ENCODE measurements at regions not wholly inside any gene's neighbourhood (a gene's known extent, or its start where the extent isn't known, plus 50 kb on each side); places are given as distances from the start of the nearest gene placed in this dataset.

- Histone ChIP-seq H3K4me1 (ENCODE audit: control insufficient read depth in 1 of 2, insufficient read depth in 2 of 2, low read depth in 1 of 2, low read length in 1 of 2) (no peaks in the 10 kb centered on the region), H3K27me3 (ENCODE audit: insufficient read depth) (no peaks in the 10 kb centered on the region), H3K9me2 (no peaks in the 10 kb centered on the region), H2AFZ (ENCODE audit: low read depth) (no peak overlapping the region), H3K9ac (no peak overlapping the region), H3K4me2 (no peak overlapping the region), H3K4me3 (ENCODE audit: low read depth in 2 of 2, low read length in 1 of 2) (no peak overlapping the region), H3K79me2 (ENCODE audit: insufficient read depth) (no peaks in the 10 kb centered on the region), H3F3A (replicated peaks; ENCODE audit: insufficient read depth) (no peaks in the 10 kb centered on the region), H3K27ac (ENCODE audit: low read depth in 2 of 2, low read length in 1 of 2) (no peak overlapping the region), H3K9me3 (no peaks in the 10 kb centered on the region), H3K36me3 (replicated peaks in 1 of 2; ENCODE audit: control insufficient read depth in 1 of 2, insufficient read depth in 2 of 2, low read length in 1 of 2) (no peaks in the 10 kb centered on the region), H4K20me1 (ENCODE audit: insufficient read depth) (no peaks in the 10 kb centered on the region)
- TF ChIP-seq CTCF (IDR thresholded peaks at IDR 0.05) (no peak), MXI1 (IDR thresholded peaks at IDR 0.05; ENCODE audit: low read depth, low read length) (no peak), TAF1 (IDR thresholded peaks at IDR 0.05; ENCODE audit: borderline replicate concordance, low read depth, low read length) (no peak), TEAD4 (IDR thresholded peaks at IDR 0.05; ENCODE audit: borderline replicate concordance, insufficient read depth) (no peak)
- CTCF ChIA-PET, result no interaction called here
- POLR2A ChIA-PET, result no interaction called here
- DNase-seq, result no peak
- WGBS (ENCODE audit: low lambda C conversion rate), result 67% methylated on average over 1 of the region's 1 CpG
Observed at GRCh38 chr3:76198086-76198485, 412.7 kb upstream of the ZNF717 start.

GRCh38 chr3:76199382-76199781 is 414.0 kb upstream of the ZNF717 start:
- TF ChIP-seq TEAD4 (IDR thresholded peaks at IDR 0.05; ENCODE audit: borderline replicate concordance, insufficient read depth) (no peak), RXRA (IDR thresholded peaks at IDR 0.05; ENCODE audit: borderline replicate concordance, low read depth) (no peak), GATA2 (CRISPR knock-in tag; IDR thresholded peaks at IDR 0.05) (no peak), FOXJ3 (CRISPR knock-in tag; IDR thresholded peaks at IDR 0.05) (no peak), NRF1 (IDR thresholded peaks at IDR 0.05; ENCODE audit: low read depth, low read length) (no peak), POLR2AphosphoS5 (IDR thresholded peaks at IDR 0.05; ENCODE audit: low read depth, low read length) (no peak), MAX (IDR thresholded peaks at IDR 0.05; ENCODE audit: low read depth) (no peak), USF2 (IDR thresholded peaks at IDR 0.05; ENCODE audit: borderline replicate concordance, low read depth, low read length) (no peak), YY1 (IDR thresholded peaks at IDR 0.05; ENCODE audit: low read depth) (no peak)
- Histone ChIP-seq H3K36me3 (replicated peaks in 1 of 2; ENCODE audit: control insufficient read depth in 1 of 2, insufficient read depth in 2 of 2, low read length in 1 of 2) (no peaks in the 10 kb centered on the region), H3K9me3 (no peaks in the 10 kb centered on the region), H3F3A (replicated peaks; ENCODE audit: insufficient read depth) (no peaks in the 10 kb centered on the region), H2AFZ (ENCODE audit: low read depth) (no peak overlapping the region), H3K27ac (ENCODE audit: low read depth in 2 of 2, low read length in 1 of 2) (no peak overlapping the region), H3K4me1 (ENCODE audit: control insufficient read depth in 1 of 2, insufficient read depth in 2 of 2, low read depth in 1 of 2, low read length in 1 of 2) (no peaks in the 10 kb centered on the region), H3K9ac (no peak overlapping the region), H3K27me3 (ENCODE audit: insufficient read depth) (no peaks in the 10 kb centered on the region), H3K4me2 (no peak overlapping the region), H3K9me2 (no peaks in the 10 kb centered on the region), H4K20me1 (ENCODE audit: insufficient read depth) (no peaks in the 10 kb centered on the region), H3K4me3 (ENCODE audit: low read depth in 2 of 2, low read length in 1 of 2) (no peak overlapping the region), H3K79me2 (ENCODE audit: insufficient read depth) (no peaks in the 10 kb centered on the region)
- ChIA-PET CTCF (no interaction called here), POLR2A (no interaction called here)
- no peak for DNase-seq
- 21% methylated on average over 5 of the region's 5 CpGs for WGBS (ENCODE audit: low lambda C conversion rate)
